GM13976 (cell line): ENCODE measurements at regions not wholly inside any gene's neighbourhood (a gene's known extent, or its start where the extent isn't known, plus 50 kb on each side); places are given as distances from the start of the nearest gene placed in this dataset.

Source experiments
- DNase-seq: peaks from one replicate; pipeline ENCODE4 v3.0.0; 2012; ENCODE audit warnings: low spot score
- CTCF ChIP-seq: IDR thresholded peaks from 2 replicates; pipeline ENCODE4 v1.5.1; 2012; ENCODE audit warnings: borderline replicate concordance, mild to moderate bottlenecking; ENCODE audit not compliant: insufficient read depth; ENCODE audit errors: extremely low read depth, missing control alignments, control extremely low read depth
- in situ Hi-C: fragments of 300-500 bp; cut with MboI; formaldehyde crosslinking; loops from one replicate; pipeline ENCODE4 v1.12.0; 2022; ENCODE audit warnings: low sequenced_read_pairs, mixed read lengths, inconsistent platforms; ENCODE audit not compliant: unreplicated experiment

DNA sequence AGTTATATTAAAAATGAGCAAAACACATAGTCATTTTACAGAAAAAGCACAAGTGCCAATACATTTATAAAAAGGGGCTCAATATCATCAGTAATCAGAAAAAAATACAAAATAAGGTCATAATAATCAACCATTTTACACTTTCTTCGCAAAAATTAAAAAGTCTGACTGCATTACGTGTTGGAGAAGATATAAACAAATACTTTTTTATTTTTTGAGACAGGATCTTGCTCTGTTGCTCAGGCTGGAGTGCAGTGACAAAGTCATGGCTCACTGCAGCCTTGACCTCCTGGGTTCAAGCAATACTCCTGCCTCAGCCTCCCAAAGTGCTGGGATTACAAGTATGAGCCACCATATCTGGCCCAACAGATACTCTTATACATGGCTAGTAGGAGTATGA lies 181.5 kb upstream of the DIO3 start:
- no peak for DNase-seq
- in situ Hi-C loops = no loop called here
- TF ChIP-seq CTCF = no peak

DNA sequence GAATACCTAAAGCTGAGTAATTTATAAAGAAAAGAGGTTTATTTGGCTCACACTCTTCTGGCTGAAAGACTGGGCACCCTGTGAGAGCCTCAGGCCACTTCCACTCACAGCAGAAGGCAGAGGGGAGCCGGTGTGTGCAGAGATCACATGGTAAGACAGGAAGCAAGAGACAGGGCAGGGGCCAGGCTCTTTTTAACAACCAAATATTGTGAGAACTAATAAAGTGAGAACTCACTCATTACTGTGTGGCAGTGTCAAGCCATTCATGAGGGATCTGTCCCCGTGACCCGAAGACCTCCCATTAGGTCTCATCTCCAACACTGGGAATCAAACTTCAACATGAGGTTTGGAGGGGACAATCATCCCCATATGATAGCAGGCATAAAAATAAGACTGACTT lies 180.8 kb upstream of the DIO3 start:
- TF ChIP-seq CTCF = no peak
- in situ Hi-C loops = no loop called here
- DNase-seq = no peak

GRCh38 chr14:101380940-101381339 lies 180.4 kb upstream of the DIO3 start:
- TF ChIP-seq CTCF = no peak
- in situ Hi-C loops = no loop called here
- DNase-seq = no peak

DNA sequence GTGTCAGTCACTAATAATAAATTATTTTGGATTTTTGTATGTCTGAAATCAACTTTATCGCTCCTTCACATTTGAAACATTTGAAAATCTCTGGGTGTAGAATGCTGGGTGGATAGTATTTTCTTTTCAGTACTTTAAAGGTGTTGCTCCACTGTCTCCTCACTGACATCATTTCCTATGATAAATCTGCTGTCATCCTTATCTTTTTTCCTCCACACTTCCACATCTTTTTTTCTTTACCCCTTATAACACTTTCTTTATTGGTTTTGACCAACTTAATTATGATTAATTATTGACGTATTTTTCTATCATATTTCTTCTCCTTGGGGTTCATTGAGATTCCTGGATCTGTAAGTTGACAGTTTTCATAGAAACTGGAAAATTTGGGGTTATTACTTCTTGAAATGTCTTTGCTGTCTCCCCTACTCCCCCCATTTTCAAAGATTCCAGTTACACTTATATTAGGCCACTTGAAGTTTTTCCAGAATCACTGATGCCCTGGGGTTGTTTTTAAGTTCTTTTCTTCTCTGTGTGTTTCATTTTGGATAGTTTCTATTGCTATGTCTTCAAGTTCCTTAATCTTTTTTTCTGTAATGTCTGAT lies 177.5 kb upstream of the DIO3 start:
- in situ Hi-C loops = no loop called here
- no peak for DNase-seq
- no peak for TF ChIP-seq CTCF

- no peak for DNase-seq
- in situ Hi-C loops = no loop called here
- no peak for TF ChIP-seq CTCF
Measured at GRCh38 chr14:101394374-101394773, 166.9 kb upstream of the DIO3 start.

- no peak for TF ChIP-seq CTCF
- no peak for DNase-seq
- in situ Hi-C loops = no loop called here
Measured at GRCh38 chr14:101395779-101396178, 165.5 kb upstream of the DIO3 start.

GRCh38 chr14:101397206-101397605 lies 164.1 kb upstream of the DIO3 start:
- TF ChIP-seq CTCF = no peak
- in situ Hi-C loops = no loop called here
- DNase-seq = no peak
